Nephron progenitor cell (in vitro differentiated cells): ENCODE measurements at regions not wholly inside any gene's neighbourhood (a gene's known extent, or its start where the extent isn't known, plus 50 kb on each side); places are given as distances from the start of the nearest gene placed in this dataset.

Experiments used
- DNase-seq: peaks from one replicate; pipeline ENCODE4 v3.0.0; 2021
- H3K27ac Mint-ChIP-seq: 2 replicates; pipeline ENCODE4 v1.8.0; 2021; ENCODE audit warnings: mild to moderate bottlenecking, moderate library complexity, mixed read lengths
- H3K27me3 Mint-ChIP-seq: 2 replicates; pipeline ENCODE4 v1.8.0; 2021; ENCODE audit warnings: mild to moderate bottlenecking, low read depth, mixed read lengths; ENCODE audit not compliant: poor library complexity
- H3K36me3 Mint-ChIP-seq: 2 replicates; pipeline ENCODE4 v1.8.0; 2021; ENCODE audit warnings: low read depth, mixed read lengths
- H3K4me1 Mint-ChIP-seq: 2 replicates; pipeline ENCODE4 v1.8.0; 2021; ENCODE audit warnings: mixed read lengths
- H3K4me3 Mint-ChIP-seq: 2 replicates; pipeline ENCODE4 v1.8.0; 2021; ENCODE audit warnings: mild to moderate bottlenecking, moderate library complexity, mixed read lengths
- H3K9me3 Mint-ChIP-seq: 2 replicates; pipeline ENCODE4 v1.8.0; 2021; ENCODE audit warnings: mild to moderate bottlenecking, moderate library complexity, mixed read lengths
- CTCF ChIP-seq: fragments of 200-600 bp; sonication (generic); IDR thresholded peaks from 2 replicates; pipeline ENCODE4 v1.5.0; 2021; ENCODE audit warnings: antibody characterized with exemption

GRCh38 chrX:150199803-150200202 lies 163.3 kb upstream of the MAMLD1 start:
- H3K36me3 Mint-ChIP-seq, result no peaks in the 10 kb centered on the region
- peaks cover 29% of the 10 kb centered on the region for H3K9me3 Mint-ChIP-seq
- no peak overlapping the region for H3K4me3 Mint-ChIP-seq
- no peaks in the 10 kb centered on the region for H3K4me1 Mint-ChIP-seq
- no peak for TF ChIP-seq CTCF
- no peak for DNase-seq
- H3K27me3 Mint-ChIP-seq, result peaks cover 7% of the 10 kb centered on the region
- no peak overlapping the region for H3K27ac Mint-ChIP-seq

GRCh38 chrX:150200361-150200760 lies 162.8 kb upstream of the MAMLD1 start:
- H3K4me3 Mint-ChIP-seq, result no peak overlapping the region
- peaks cover 7% of the 10 kb centered on the region for H3K27me3 Mint-ChIP-seq
- H3K36me3 Mint-ChIP-seq, result no peaks in the 10 kb centered on the region
- no peaks in the 10 kb centered on the region for H3K4me1 Mint-ChIP-seq
- DNase-seq, result no peak
- H3K9me3 Mint-ChIP-seq, result peaks cover 24% of the 10 kb centered on the region
- no peak overlapping the region for H3K27ac Mint-ChIP-seq
- TF ChIP-seq CTCF, result no peak

- no peak overlapping the region for H3K4me3 Mint-ChIP-seq
- no peaks in the 10 kb centered on the region for H3K36me3 Mint-ChIP-seq
- peaks cover 19% of the 10 kb centered on the region for H3K9me3 Mint-ChIP-seq
- peaks cover 7% of the 10 kb centered on the region for H3K27me3 Mint-ChIP-seq
- DNase-seq, result no peak
- no peak overlapping the region for H3K27ac Mint-ChIP-seq
- TF ChIP-seq CTCF, result no peak
- H3K4me1 Mint-ChIP-seq, result no peaks in the 10 kb centered on the region
Observed at GRCh38 chrX:150200820-150201287, 162.3 kb upstream of the MAMLD1 start.

- Mint-ChIP-seq H3K9me3 (peaks cover 19% of the 10 kb centered on the region), H3K36me3 (no peaks in the 10 kb centered on the region), H3K27me3 (peaks cover 7% of the 10 kb centered on the region), H3K4me3 (no peak overlapping the region), H3K4me1 (no peaks in the 10 kb centered on the region), H3K27ac (no peak overlapping the region)
- TF ChIP-seq CTCF, result no peak
- DNase-seq, result no peak
Observed at GRCh38 chrX:150201391-150201790, 161.7 kb upstream of the MAMLD1 start.

GRCh38 chrX:150201841-150202240 lies 161.3 kb upstream of the MAMLD1 start:
- TF ChIP-seq CTCF, result no peak
- peaks cover 7% of the 10 kb centered on the region for H3K27me3 Mint-ChIP-seq
- peaks cover 19% of the 10 kb centered on the region for H3K9me3 Mint-ChIP-seq
- H3K4me3 Mint-ChIP-seq, result no peak overlapping the region
- H3K36me3 Mint-ChIP-seq, result no peaks in the 10 kb centered on the region
- no peak overlapping the region for H3K27ac Mint-ChIP-seq
- no peaks in the 10 kb centered on the region for H3K4me1 Mint-ChIP-seq
- no peak for DNase-seq

- no peaks in the 10 kb centered on the region for H3K36me3 Mint-ChIP-seq
- no peak for DNase-seq
- peaks cover 17% of the 10 kb centered on the region for H3K9me3 Mint-ChIP-seq
- H3K27ac Mint-ChIP-seq, result no peak overlapping the region
- H3K4me1 Mint-ChIP-seq, result no peaks in the 10 kb centered on the region
- no peak for TF ChIP-seq CTCF
- H3K27me3 Mint-ChIP-seq, result peaks cover 5% of the 10 kb centered on the region
- no peak overlapping the region for H3K4me3 Mint-ChIP-seq
Observed at GRCh38 chrX:150202641-150203247, 160.4 kb upstream of the MAMLD1 start.
